ENCODE measurements at regions not wholly inside any gene's neighbourhood (a gene's known extent, or its start where the extent isn't known, plus 50 kb on each side); places are given as distances from the start of the nearest gene placed in this dataset.

GRCh38 chr4:30370105-30370504 lies 350.1 kb upstream of the PCDH7 start:
- Histone ChIP-seq H3K4me1 (ENCODE audit: control insufficient read depth in 2 of 2, insufficient read depth in 1 of 2, low read depth in 1 of 2, low read length in 2 of 2) (no peaks in the 10 kb centered on the region), H3K27me3 (ENCODE audit: control insufficient read depth in 3 of 3, insufficient read depth in 3 of 3, low read depth in 1 of 3, low read length in 3 of 3) (no peaks in the 10 kb centered on the region), H4K91ac (ENCODE audit: low read depth, low read length, poor library complexity) (no peak overlapping the region), H3K18ac (ENCODE audit: low read length) (no peak overlapping the region), H3K4me2 (ENCODE audit: insufficient read depth, low read length, poor library complexity, severe bottlenecking) (no peak overlapping the region), H3K14ac (ENCODE audit: low read length) (no peak overlapping the region), H2AK5ac (ENCODE audit: low read depth, low read length) (no peak overlapping the region), H3K4ac (ENCODE audit: low read length) (no peak overlapping the region), H2BK5ac (ENCODE audit: low read length) (no peak overlapping the region), H2BK15ac (ENCODE audit: low read length) (no peak overlapping the region), H3K36me3 (replicated peaks in 1 of 2; ENCODE audit: control insufficient read depth in 2 of 2, insufficient read depth in 2 of 2, low read length in 2 of 2) (no peaks in the 10 kb centered on the region), H3K23ac (ENCODE audit: low read depth, low read length, poor library complexity) (no peak overlapping the region), H3K27ac (replicated peaks; ENCODE audit: low read length) (no peak overlapping the region), H2BK12ac (ENCODE audit: low read length) (no peak overlapping the region), H2BK120ac (ENCODE audit: low read depth, low read length) (no peak overlapping the region), H3K79me1 (ENCODE audit: low read depth, low read length) (no peaks in the 10 kb centered on the region), H4K8ac (ENCODE audit: low read depth, low read length) (no peak overlapping the region), H2AFZ (ENCODE audit: low read length) (peak overlapping the region; percentile 68), H3K9ac (ENCODE audit: low read depth, low read length, poor library complexity) (no peak overlapping the region), H3K9me3 (replicated peaks in 1 of 2; ENCODE audit: control insufficient read depth in 2 of 2, insufficient read depth in 1 of 2, low read depth in 1 of 2, low read length in 2 of 2) (no peaks in the 10 kb centered on the region), H3K4me3 (ENCODE audit: low read length in 2 of 2) (no peak overlapping the region)
- DNase-seq (ENCODE audit: low spot score), result no peak
- WGBS, 2 donors (ENCODE audit: extremely low coverage in 2 of 2, insufficient read length in 2 of 2, insufficient replicate concordance in 1 of 2), result no CpG with 5 or more reads among the region's 14 CpGs

- Histone ChIP-seq H4K8ac (ENCODE audit: low read depth, low read length) (no peak overlapping the region), H3K4me3 (ENCODE audit: low read length in 2 of 2) (no peak overlapping the region), H2BK5ac (ENCODE audit: low read length) (no peak overlapping the region), H4K91ac (ENCODE audit: low read depth, low read length, poor library complexity) (no peak overlapping the region), H2BK15ac (ENCODE audit: low read length) (no peak overlapping the region), H2BK12ac (ENCODE audit: low read length) (no peak overlapping the region), H3K79me1 (ENCODE audit: low read depth, low read length) (no peaks in the 10 kb centered on the region), H3K18ac (ENCODE audit: low read length) (no peak overlapping the region), H2AFZ (ENCODE audit: low read length) (peak overlapping the region; percentile 83), H3K23ac (ENCODE audit: low read depth, low read length, poor library complexity) (no peak overlapping the region), H2BK120ac (ENCODE audit: low read depth, low read length) (no peak overlapping the region), H3K36me3 (replicated peaks in 1 of 2; ENCODE audit: control insufficient read depth in 2 of 2, insufficient read depth in 2 of 2, low read length in 2 of 2) (no peaks in the 10 kb centered on the region), H3K9me3 (replicated peaks in 1 of 2; ENCODE audit: control insufficient read depth in 2 of 2, insufficient read depth in 1 of 2, low read depth in 1 of 2, low read length in 2 of 2) (no peaks in the 10 kb centered on the region), H3K27me3 (ENCODE audit: control insufficient read depth in 3 of 3, insufficient read depth in 3 of 3, low read depth in 1 of 3, low read length in 3 of 3) (no peaks in the 10 kb centered on the region), H3K14ac (ENCODE audit: low read length) (no peak overlapping the region), H3K27ac (replicated peaks; ENCODE audit: low read length) (no peak overlapping the region), H3K4me2 (ENCODE audit: insufficient read depth, low read length, poor library complexity, severe bottlenecking) (no peak overlapping the region), H3K4me1 (ENCODE audit: control insufficient read depth in 2 of 2, insufficient read depth in 1 of 2, low read depth in 1 of 2, low read length in 2 of 2) (no peaks in the 10 kb centered on the region), H3K4ac (ENCODE audit: low read length) (no peak overlapping the region), H3K9ac (ENCODE audit: low read depth, low read length, poor library complexity) (no peak overlapping the region), H2AK5ac (ENCODE audit: low read depth, low read length) (no peak overlapping the region)
- no CpG with 5 or more reads among the region's 6 CpGs for WGBS, 2 donors (ENCODE audit: extremely low coverage in 2 of 2, insufficient read length in 2 of 2, insufficient replicate concordance in 1 of 2)
- peak; percentile 21 for DNase-seq (ENCODE audit: low spot score)
Observed at GRCh38 chr4:30380404-30380998, 339.7 kb upstream of the PCDH7 start.

GRCh38 chr4:30385650-30386049 lies 334.5 kb upstream of the PCDH7 start:
- H3K27ac ChIP-seq (replicated peaks; ENCODE audit: low read length), result no peak overlapping the region
- H3K4me1 ChIP-seq (ENCODE audit: control insufficient read depth in 2 of 2, insufficient read depth in 1 of 2, low read depth in 1 of 2, low read length in 2 of 2), result no peaks in the 10 kb centered on the region
- no peak overlapping the region for H3K4ac ChIP-seq (ENCODE audit: low read length)
- no peaks in the 10 kb centered on the region for H3K36me3 ChIP-seq (replicated peaks in 1 of 2; ENCODE audit: control insufficient read depth in 2 of 2, insufficient read depth in 2 of 2, low read length in 2 of 2)
- no peak for DNase-seq (ENCODE audit: low spot score)
- no peak overlapping the region for H2BK15ac ChIP-seq (ENCODE audit: low read length)
- H3K9ac ChIP-seq (ENCODE audit: low read depth, low read length, poor library complexity), result no peak overlapping the region
- no peak overlapping the region for H2AK5ac ChIP-seq (ENCODE audit: low read depth, low read length)
- H4K91ac ChIP-seq (ENCODE audit: low read depth, low read length, poor library complexity), result no peak overlapping the region
- no peak overlapping the region for H3K14ac ChIP-seq (ENCODE audit: low read length)
- no peak overlapping the region for H2AFZ ChIP-seq (ENCODE audit: low read length)
- no peaks in the 10 kb centered on the region for H3K79me1 ChIP-seq (ENCODE audit: low read depth, low read length)
- no peak overlapping the region for H2BK120ac ChIP-seq (ENCODE audit: low read depth, low read length)
- H3K4me3 ChIP-seq (ENCODE audit: low read length in 2 of 2), result no peak overlapping the region
- H3K9me3 ChIP-seq (replicated peaks in 1 of 2; ENCODE audit: control insufficient read depth in 2 of 2, insufficient read depth in 1 of 2, low read depth in 1 of 2, low read length in 2 of 2), result no peaks in the 10 kb centered on the region
- no CpG with 5 or more reads among the region's 2 CpGs for WGBS, 2 donors (ENCODE audit: extremely low coverage in 2 of 2, insufficient read length in 2 of 2, insufficient replicate concordance in 1 of 2)
- H3K27me3 ChIP-seq (ENCODE audit: control insufficient read depth in 3 of 3, insufficient read depth in 3 of 3, low read depth in 1 of 3, low read length in 3 of 3), result no peaks in the 10 kb centered on the region
- H2BK5ac ChIP-seq (ENCODE audit: low read length), result no peak overlapping the region
- H3K4me2 ChIP-seq (ENCODE audit: insufficient read depth, low read length, poor library complexity, severe bottlenecking), result no peak overlapping the region
- no peak overlapping the region for H3K18ac ChIP-seq (ENCODE audit: low read length)
- H3K23ac ChIP-seq (ENCODE audit: low read depth, low read length, poor library complexity), result no peak overlapping the region
- H2BK12ac ChIP-seq (ENCODE audit: low read length), result no peak overlapping the region
- no peak overlapping the region for H4K8ac ChIP-seq (ENCODE audit: low read depth, low read length)

GRCh38 chr4:30386266-30386895 lies 333.8 kb upstream of the PCDH7 start:
- Histone ChIP-seq H3K4me2 (ENCODE audit: insufficient read depth, low read length, poor library complexity, severe bottlenecking) (no peak overlapping the region), H3K4me1 (ENCODE audit: control insufficient read depth in 2 of 2, insufficient read depth in 1 of 2, low read depth in 1 of 2, low read length in 2 of 2) (no peaks in the 10 kb centered on the region), H3K23ac (ENCODE audit: low read depth, low read length, poor library complexity) (no peak overlapping the region), H3K14ac (ENCODE audit: low read length) (no peak overlapping the region), H2AFZ (ENCODE audit: low read length) (no peak overlapping the region), H3K27me3 (ENCODE audit: control insufficient read depth in 3 of 3, insufficient read depth in 3 of 3, low read depth in 1 of 3, low read length in 3 of 3) (no peaks in the 10 kb centered on the region), H3K18ac (ENCODE audit: low read length) (no peak overlapping the region), H4K91ac (ENCODE audit: low read depth, low read length, poor library complexity) (no peak overlapping the region), H3K27ac (replicated peaks; ENCODE audit: low read length) (no peak overlapping the region), H3K36me3 (replicated peaks in 1 of 2; ENCODE audit: control insufficient read depth in 2 of 2, insufficient read depth in 2 of 2, low read length in 2 of 2) (no peaks in the 10 kb centered on the region), H2BK15ac (ENCODE audit: low read length) (no peak overlapping the region), H3K4me3 (ENCODE audit: low read length in 2 of 2) (no peak overlapping the region), H2BK120ac (ENCODE audit: low read depth, low read length) (no peak overlapping the region), H3K4ac (ENCODE audit: low read length) (no peak overlapping the region), H3K9ac (ENCODE audit: low read depth, low read length, poor library complexity) (no peak overlapping the region), H2BK12ac (ENCODE audit: low read length) (no peak overlapping the region), H3K9me3 (replicated peaks in 1 of 2; ENCODE audit: control insufficient read depth in 2 of 2, insufficient read depth in 1 of 2, low read depth in 1 of 2, low read length in 2 of 2) (no peaks in the 10 kb centered on the region), H2BK5ac (ENCODE audit: low read length) (no peak overlapping the region), H4K8ac (ENCODE audit: low read depth, low read length) (no peak overlapping the region), H2AK5ac (ENCODE audit: low read depth, low read length) (no peak overlapping the region), H3K79me1 (ENCODE audit: low read depth, low read length) (no peaks in the 10 kb centered on the region)
- no CpG with 5 or more reads among the region's 4 CpGs for WGBS, 2 donors (ENCODE audit: extremely low coverage in 2 of 2, insufficient read length in 2 of 2, insufficient replicate concordance in 1 of 2)
- no peak for DNase-seq (ENCODE audit: low spot score)
